Activated T-cell treated with anti-CD3 and anti-CD28 coated beads for 1 hour (primary cell): ENCODE measurements at regions not wholly inside any gene's neighbourhood (a gene's known extent, or its start where the extent isn't known, plus 50 kb on each side); places are given as distances from the start of the nearest gene placed in this dataset.
A peak's percentile ranks its signal among the peaks of the same experiment; 100 is the strongest.
"Not testable (repeated sequence)": the region's sequence is repeated elsewhere in the genome, so short reads cannot be mapped to it uniquely, and the experiment has no call there.

Experiments used
- DNase-seq: peaks from one replicate; pipeline ENCODE4 v3.0.0-alpha.2; 2020; ENCODE audit warnings: low read depth

DNA sequence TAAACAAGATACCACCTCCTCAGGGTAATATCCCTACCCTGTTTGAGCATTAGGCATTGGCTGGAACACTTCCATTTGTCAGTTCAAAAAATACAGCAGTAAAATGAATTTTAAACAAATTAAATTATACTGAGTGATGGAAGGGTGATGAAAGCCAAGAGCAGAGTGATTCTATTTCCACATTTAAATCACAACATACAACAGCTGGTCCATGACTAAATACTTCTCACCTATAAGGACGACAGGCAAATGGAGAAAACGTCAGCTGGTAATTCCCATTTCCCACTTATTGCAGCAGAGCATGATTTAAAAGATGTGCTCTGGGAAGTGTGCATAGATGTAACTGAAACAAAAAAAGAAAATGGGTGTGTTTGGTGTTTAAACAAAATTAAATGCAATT, 543.6 kb upstream of the DAB2 start:
- no peak for DNase-seq

DNA sequence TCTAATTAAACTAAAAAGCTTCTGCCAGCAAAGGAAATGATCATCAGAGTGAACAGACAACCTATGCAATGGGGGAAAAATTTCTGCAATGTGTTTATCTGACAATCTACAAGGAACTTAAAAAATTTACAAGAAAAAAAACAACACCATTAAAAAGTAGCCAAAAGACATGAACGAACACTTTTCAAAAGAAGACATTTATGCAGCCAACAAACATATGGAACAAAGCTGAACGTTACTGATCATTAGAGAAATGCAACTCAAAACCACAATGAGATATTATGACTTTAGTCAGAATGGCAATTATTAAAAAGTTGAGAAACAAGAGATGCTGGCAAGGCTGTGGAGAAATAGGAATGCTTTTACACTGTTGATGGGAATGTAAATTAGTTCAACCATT, 530.4 kb upstream of the DAB2 start:
- DNase-seq, result no peak

DNA sequence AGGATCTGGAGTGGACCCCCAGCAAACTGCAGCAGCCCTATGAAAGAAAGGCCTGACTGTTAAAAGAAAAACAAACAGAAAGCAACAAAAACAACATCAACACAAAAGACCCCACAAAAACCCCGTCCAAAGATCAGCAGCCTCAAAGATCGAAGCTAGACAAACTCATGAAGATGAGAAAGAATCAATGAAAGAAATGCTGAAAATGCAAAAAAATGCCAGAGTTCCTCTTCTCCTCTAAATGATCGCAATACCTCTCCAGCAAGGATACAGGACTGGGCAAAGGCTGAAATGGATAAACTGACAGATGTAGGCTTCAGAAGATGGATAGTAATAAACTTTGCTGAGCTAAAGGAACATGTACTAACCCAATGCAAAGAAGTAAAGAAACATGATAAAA, 526.3 kb upstream of the DAB2 start:
- no peak for DNase-seq

- peak; percentile 48 for DNase-seq
Measured at GRCh38 chr5:39948867-39949468, 524.2 kb upstream of the DAB2 start.

DNA sequence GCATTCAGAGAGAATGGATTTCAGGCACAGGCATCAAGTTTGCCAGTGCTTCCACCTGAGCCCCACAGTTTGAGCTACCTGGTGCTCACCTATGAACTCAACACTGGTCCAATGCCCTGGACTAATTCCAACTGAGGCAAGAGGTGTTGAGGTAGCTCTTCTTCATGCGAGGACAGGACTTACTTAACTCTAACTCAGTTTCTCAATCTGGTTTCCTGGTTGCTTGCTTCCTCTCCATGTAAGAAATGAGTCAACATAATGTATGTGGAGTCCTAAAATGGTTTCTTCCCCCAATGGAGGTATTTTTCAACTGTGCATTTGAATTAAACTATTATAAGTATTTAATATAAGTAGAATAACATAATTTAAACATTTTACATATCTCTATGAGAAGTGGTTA, 523.6 kb upstream of the DAB2 start:
- no peak for DNase-seq

- DNase-seq, result no peak
Measured at GRCh38 chr5:39947657-39948056, 522.9 kb upstream of the DAB2 start.

- DNase-seq, result no peak
Measured at GRCh38 chr5:39946356-39947045, 521.7 kb upstream of the DAB2 start.

DNA sequence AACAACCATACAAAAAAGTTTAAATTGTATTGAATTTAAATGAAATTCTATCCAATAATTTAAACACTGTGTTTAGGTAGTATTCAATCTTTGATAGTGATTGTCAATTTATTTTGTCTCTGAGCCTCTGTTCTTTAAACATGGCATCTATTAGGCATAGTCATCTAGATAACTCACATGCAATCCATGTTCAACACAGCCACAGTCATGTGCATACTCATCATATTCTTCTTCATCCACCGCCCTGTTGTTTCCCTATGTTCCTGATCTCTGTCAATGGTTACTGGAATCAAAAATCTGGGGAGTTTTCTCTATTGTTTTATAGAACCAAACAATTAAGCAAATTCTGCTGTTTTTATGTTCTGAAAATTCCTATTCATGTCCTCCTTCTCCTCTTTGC, 521.1 kb upstream of the DAB2 start:
- no peak for DNase-seq

GRCh38 chr5:39943811-39944210, 519.0 kb upstream of the DAB2 start:
- DNase-seq, result no peak

DNA sequence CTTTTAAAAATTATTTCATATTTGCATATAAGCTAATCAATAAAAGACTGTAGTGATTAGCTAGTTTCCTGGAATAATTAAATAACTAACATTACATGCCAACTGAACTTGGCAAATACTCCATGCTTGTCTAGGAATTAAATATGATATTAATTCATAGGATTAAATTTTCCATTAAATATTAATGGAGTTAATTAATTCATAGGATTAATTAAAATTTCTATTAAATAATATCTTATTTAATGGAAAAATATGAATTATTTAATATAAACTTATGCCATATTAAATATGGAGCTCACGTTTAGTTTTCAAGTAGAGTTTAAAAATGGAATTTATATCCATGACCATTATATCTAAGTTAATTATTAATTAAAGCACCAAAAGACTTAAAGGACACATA, 517.8 kb upstream of the DAB2 start:
- DNase-seq, result no peak

- DNase-seq, result no peak
Measured at GRCh38 chr5:39941416-39941815, 516.6 kb upstream of the DAB2 start.

GRCh38 chr5:39934830-39935229, 510.1 kb upstream of the DAB2 start:
- no peak for DNase-seq

DNA sequence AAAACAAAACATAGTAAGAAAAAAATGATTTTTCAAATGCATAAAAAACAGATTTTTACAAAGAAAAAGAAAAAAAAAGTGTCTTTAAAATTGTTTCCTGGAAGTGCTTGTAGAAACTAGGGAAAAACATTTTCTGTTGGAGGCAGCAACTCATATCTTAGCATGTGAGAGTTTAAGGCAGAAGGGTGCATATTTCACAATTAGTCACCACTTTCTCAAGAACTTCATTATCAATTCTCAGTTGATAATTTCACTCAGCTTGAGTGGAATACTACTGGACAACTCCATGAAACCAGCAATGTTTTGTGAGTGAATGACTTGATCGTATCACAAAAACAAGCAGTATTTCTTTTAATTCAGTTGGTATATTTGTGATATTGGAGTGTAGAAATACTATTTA, 508.3 kb upstream of the DAB2 start:
- no peak for DNase-seq

DNA sequence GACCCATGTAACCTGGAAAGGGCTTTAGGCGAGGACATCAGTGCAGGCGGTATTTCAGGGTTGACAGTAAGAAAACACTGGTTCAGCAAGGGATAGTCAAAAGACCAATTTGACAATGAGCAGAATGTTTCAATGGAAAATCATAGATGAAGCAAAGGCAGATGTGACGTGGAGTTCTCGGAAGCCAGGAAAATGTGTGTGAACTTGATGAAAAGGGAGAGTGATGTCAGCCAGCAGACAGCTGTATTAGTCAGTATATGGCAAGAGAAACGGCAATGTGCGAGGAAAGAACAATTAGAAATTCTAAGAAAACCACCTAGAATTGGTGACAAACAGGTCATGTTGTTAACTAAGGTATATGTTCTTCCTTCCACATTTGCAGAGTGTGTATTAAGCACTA, 503.9 kb upstream of the DAB2 start:
- no peak for DNase-seq

DNA sequence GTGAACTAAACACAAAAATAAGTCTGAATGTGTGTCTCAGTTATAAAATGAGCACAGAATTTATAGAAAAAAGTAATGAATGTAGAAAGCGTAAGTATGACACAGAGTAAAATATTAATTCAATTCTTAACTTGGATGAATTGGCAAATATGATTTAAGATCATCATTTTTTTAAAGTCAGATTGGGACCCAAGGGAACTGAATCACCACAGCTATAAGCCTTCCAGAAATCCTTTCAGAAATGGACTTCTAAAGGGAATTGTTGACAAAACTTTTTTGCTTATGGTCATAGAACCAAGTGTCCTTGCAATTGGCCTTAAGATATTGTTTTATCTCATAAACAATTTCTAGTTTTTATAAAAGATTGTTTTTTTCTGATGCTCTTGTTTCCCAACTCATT, 495.1 kb upstream of the DAB2 start:
- no peak for DNase-seq

GRCh38 chr5:39912906-39913305, 488.1 kb upstream of the DAB2 start:
- no peak for DNase-seq

- DNase-seq, result not testable (repeated sequence)
Measured at GRCh38 chr5:39907267-39907951, 482.6 kb upstream of the DAB2 start.

DNA sequence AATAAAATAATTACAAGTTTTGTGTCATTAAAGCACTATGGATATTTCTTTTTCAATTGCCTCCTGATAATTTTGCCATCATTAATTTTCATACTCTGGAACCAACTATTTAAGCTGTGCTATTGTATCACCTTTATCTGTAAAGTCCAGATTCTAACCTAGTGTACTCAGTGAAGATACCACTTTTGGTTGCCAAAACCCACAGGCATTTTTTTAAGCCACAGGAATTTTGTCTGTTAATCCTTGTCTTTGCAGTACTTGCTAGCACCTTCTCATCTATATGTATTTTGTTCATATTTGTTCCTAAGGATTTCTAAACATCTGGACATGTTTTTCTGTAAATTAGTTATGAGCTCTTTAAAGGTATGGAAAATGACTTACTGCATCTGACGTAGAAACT, 481.4 kb upstream of the DAB2 start:
- no peak for DNase-seq

- DNase-seq, result no peak
Measured at GRCh38 chr5:39905356-39905755, 480.6 kb upstream of the DAB2 start.

DNA sequence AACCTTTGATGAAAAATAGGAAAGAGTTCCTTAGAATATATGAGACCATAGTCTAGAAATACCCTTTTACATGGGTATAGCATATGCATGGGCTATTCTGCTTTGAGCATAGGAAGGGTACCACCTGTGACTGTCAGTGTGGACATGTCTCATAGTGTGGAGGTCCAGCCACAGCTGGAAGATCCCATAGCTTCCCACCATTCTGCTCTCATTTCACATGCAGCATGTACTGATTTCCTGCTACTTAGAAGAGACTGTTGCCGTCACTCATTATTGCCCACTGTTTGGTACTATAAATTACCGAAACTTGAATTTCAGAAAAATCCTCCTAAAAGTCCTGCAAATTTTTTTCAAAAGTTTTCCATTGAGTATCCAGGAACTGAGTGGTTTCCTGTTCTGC, 477.8 kb upstream of the DAB2 start:
- no peak for DNase-seq

DNA sequence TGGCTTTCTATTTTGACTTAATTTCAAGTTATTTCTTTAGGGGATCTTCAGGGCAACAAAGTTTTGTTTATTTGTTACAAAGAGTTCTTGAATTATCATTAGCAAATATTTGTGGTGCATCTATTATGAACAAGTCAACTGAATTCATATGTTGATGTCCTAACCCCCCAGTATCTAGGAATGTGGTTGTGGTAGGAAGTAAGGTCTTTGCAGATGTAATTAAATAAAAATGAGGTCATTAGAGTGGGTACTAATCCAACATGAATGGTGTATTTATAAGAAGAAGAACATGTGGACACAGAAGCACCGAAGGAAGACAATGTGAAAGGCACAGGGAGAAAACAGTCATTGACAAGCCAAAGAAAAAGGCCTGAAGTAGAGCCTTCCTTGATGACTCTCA, 474.0 kb upstream of the DAB2 start:
- DNase-seq, result no peak

- no peak for DNase-seq
Measured at GRCh38 chr5:39896706-39897105, 471.9 kb upstream of the DAB2 start.

GRCh38 chr5:39896104-39896503, 471.3 kb upstream of the DAB2 start:
- DNase-seq, result no peak

DNA sequence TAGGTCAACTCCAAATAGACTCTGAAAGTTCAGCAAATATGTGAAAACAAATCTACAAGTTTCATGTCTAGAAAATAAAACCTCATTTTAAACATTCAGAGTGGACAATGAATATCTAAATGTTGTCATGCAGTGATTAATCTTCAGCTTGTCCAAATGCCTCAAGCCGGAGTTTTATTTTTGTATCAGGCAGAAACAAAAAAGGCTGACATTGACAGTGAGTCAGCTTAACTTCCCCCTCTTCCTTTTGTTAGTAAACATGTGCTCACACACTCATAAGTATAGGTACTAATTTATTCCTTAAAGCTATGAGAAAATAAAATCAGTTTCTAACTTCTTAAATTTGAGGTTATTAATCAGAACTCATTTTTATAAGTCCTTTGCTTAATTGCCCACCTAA, 467.9 kb upstream of the DAB2 start:
- no peak for DNase-seq
